Cerebellar cortex (tissue), 1 donor: ENCODE measurements at regions not wholly inside any gene's neighbourhood (a gene's known extent, or its start where the extent isn't known, plus 50 kb on each side); places are given as distances from the start of the nearest gene placed in this dataset.
A peak's percentile ranks its signal among the peaks of the same experiment; 100 is the strongest.

ENCODE experiments used
- DNase-seq: peaks from one replicate; pipeline ENCODE4 v3.0.0-alpha.2; 2015; ENCODE audit warnings: low spot score

- DNase-seq: no peak
These were observed 132.5 kb upstream of the OSR1 start for GRCh38 chr2:19490846-19491435.

- DNase-seq: no peak
These were observed 129.7 kb upstream of the OSR1 start for GRCh38 chr2:19488009-19488691.

GRCh38 chr2:19484736-19485135 lies 126.3 kb upstream of the OSR1 start:
- DNase-seq: no peak

GRCh38 chr2:19480673-19481072 lies 122.2 kb upstream of the OSR1 start:
- no peak for DNase-seq

- no peak for DNase-seq
These were observed 121.2 kb upstream of the OSR1 start for GRCh38 chr2:19479666-19480065.

- DNase-seq: no peak
These were observed 120.0 kb upstream of the OSR1 start for GRCh38 chr2:19478409-19478808.

GRCh38 chr2:19476327-19476726 lies 117.9 kb upstream of the OSR1 start:
- no peak for DNase-seq

- DNase-seq: no peak
These were observed 115.7 kb upstream of the OSR1 start for GRCh38 chr2:19474128-19474527.

- no peak for DNase-seq
These were observed 114.9 kb upstream of the OSR1 start for GRCh38 chr2:19473350-19473749.

- no peak for DNase-seq
These were observed 114.1 kb upstream of the OSR1 start for GRCh38 chr2:19472391-19472978.

GRCh38 chr2:19471491-19471890 lies 113.1 kb upstream of the OSR1 start:
- no peak for DNase-seq

- no peak for DNase-seq
These were observed 107.6 kb upstream of the OSR1 start for GRCh38 chr2:19465978-19466377.

- DNase-seq: no peak
These were observed 103.8 kb upstream of the OSR1 start for GRCh38 chr2:19462256-19462645.

GRCh38 chr2:19461504-19462255 lies 103.3 kb upstream of the OSR1 start:
- no peak for DNase-seq

- no peak for DNase-seq
These were observed 102.3 kb upstream of the OSR1 start for GRCh38 chr2:19460761-19461160.

GRCh38 chr2:19458427-19459003 lies 100.1 kb upstream of the OSR1 start:
- DNase-seq: no peak

- DNase-seq: no peak
These were observed 99.4 kb upstream of the OSR1 start for GRCh38 chr2:19457809-19458208.

GRCh38 chr2:19456705-19457309 lies 98.4 kb upstream of the OSR1 start:
- no peak for DNase-seq

- DNase-seq: no peak
These were observed 95.7 kb upstream of the OSR1 start for GRCh38 chr2:19454125-19454524.

GRCh38 chr2:19442731-19443130 lies 84.3 kb upstream of the OSR1 start:
- DNase-seq: peak; percentile 36

- no peak for DNase-seq
These were observed 80.7 kb upstream of the OSR1 start for GRCh38 chr2:19439081-19439480.

- no peak for DNase-seq
These were observed 77.4 kb upstream of the OSR1 start for GRCh38 chr2:19435815-19436214.
